K562 (cell line): ENCODE measurements at regions not wholly inside any gene's neighbourhood (a gene's known extent, or its start where the extent isn't known, plus 50 kb on each side); places are given as distances from the start of the nearest gene placed in this dataset.

Experiments
- ATAC-seq: fragments of 200-7000 bp; cut with Tn5 transposase; 3 replicates; pipeline ENCODE4 v1.9.1; 2020; ENCODE audit warnings: moderate library complexity
- BruUV-seq: library from RNA; stranded (reverse); fragments of 400-500 nt; replicated peaks from 2 replicates; lab custom pipeline; 2021; lab: Mats Ljungman, UMichigan
- CTCF ChIA-PET: fragments of 300-600 bp; formaldehyde crosslinking; extraction: SDS; loops from one replicate; lab custom pipeline; 2021; ENCODE audit warnings: low intra/inter-chr PET ratio; lab: Yijun Ruan, JAX
- POLR2A ChIA-PET: fragments of 300-600, 350-650 bp; sonication (Branson Sonifier 250); formaldehyde crosslinking; extraction: SDS; loops from one replicate; lab custom pipeline; 2021; ENCODE audit warnings: antibody characterized with exemption, inconsistent platforms; lab: Yijun Ruan, JAX
- DNase-seq, 4 experiments: peaks; one replicate each; pipeline versions ENCODE4 v3.0.0 to v3.0.0-alpha.2; 2011 to 2018; ENCODE audit warnings: low spot score in 3 of 4, mixed read lengths in 3 of 4; ENCODE audit errors: extremely low read depth in 1 of 4
- FAIRE-seq: peaks from 2 replicates; lab custom pipeline; 2011; peaks lifted over from hg19 to GRCh38; lab: Jason Lieb, UNC
- H2AFZ ChIP-seq: 2 replicates; pipeline ENCODE4 v1.6.0; 2011; ENCODE audit warnings: low read depth, low read length, control low read depth, inconsistent platforms
- H3K27ac ChIP-seq: fragments of 200-600 bp; 3 replicates; pipeline ENCODE4 v1.8.0; 2011; ENCODE audit warnings: low read depth, mild to moderate bottlenecking, control low read depth, inconsistent platforms, low read length, moderate library complexity, mixed read lengths; ENCODE audit errors: extremely low read depth
- H3K27me3 ChIP-seq, 2 experiments: fragments of 300-600 bp in 1 of 2; 2 replicates in 1 of 2; 3 replicates in 1 of 2; pipeline versions ENCODE4 v1.6.0 to v1.8.0; 2011; ENCODE audit warnings: inconsistent platforms in 2 of 2, low read length in 2 of 2, mild to moderate bottlenecking in 1 of 2, mixed read lengths in 1 of 2, moderate library complexity in 1 of 2; ENCODE audit not compliant: control insufficient read depth in 2 of 2, insufficient read depth in 2 of 2
- H3K36me3 ChIP-seq: fragments of 300-600 bp; 3 replicates; pipeline ENCODE4 v1.8.0; 2011; ENCODE audit warnings: mild to moderate bottlenecking, low read length, inconsistent platforms; ENCODE audit not compliant: control insufficient read depth, insufficient read depth
- H3K4me1 ChIP-seq, 2 experiments: fragments of 200-600 bp in 1 of 2; replicated peaks in 1 of 2; 2 replicates in 1 of 2; 3 replicates in 1 of 2; pipeline versions ENCODE4 v1.5.1 to v1.8.0; 2011; ENCODE audit warnings: inconsistent platforms in 2 of 2, low read length in 2 of 2, mild to moderate bottlenecking in 1 of 2, mixed read lengths in 1 of 2, moderate library complexity in 1 of 2; ENCODE audit not compliant: control insufficient read depth in 2 of 2, insufficient read depth in 2 of 2
- H3K4me2 ChIP-seq: 2 replicates; pipeline ENCODE4 v1.6.1; 2011; ENCODE audit warnings: low read length, control low read depth, inconsistent platforms, mixed read lengths; ENCODE audit not compliant: insufficient read depth
- H3K4me3 ChIP-seq: fragments of 200-600 bp; sonication (generic), shearing (Covaris generic); 2 replicates; pipeline ENCODE4 v1.5.1; 2016; ENCODE audit warnings: control low read depth, inconsistent platforms
- H3K79me2 ChIP-seq: fragments of 200-600 bp; 3 replicates; pipeline ENCODE4 v1.8.0; 2011; ENCODE audit warnings: low read length, inconsistent platforms; ENCODE audit not compliant: control insufficient read depth, insufficient read depth
- H3K9ac ChIP-seq, 2 experiments: 2 replicates each; pipeline versions ENCODE4 v1.6.0 to v1.6.1; 2011; ENCODE audit warnings: low read depth in 2 of 2, low read length in 2 of 2, control low read depth in 1 of 2, inconsistent platforms in 1 of 2, mild to moderate bottlenecking in 1 of 2, mixed read lengths in 1 of 2; ENCODE audit not compliant: insufficient read depth in 1 of 2
- H3K9me1 ChIP-seq: one replicate; pipeline ENCODE4 v1.6.0; 2011; ENCODE audit warnings: inconsistent platforms, mild to moderate bottlenecking, low read length, moderate library complexity; ENCODE audit not compliant: control insufficient read depth, insufficient read depth
- H3K9me3 ChIP-seq: replicated peaks from 2 replicates; pipeline ENCODE4 v1.5.1; 2011; ENCODE audit warnings: low read depth, low read length, inconsistent platforms; ENCODE audit not compliant: control insufficient read depth, insufficient read depth
- H4K20me1 ChIP-seq: replicated peaks from 2 replicates; pipeline ENCODE4 v1.6.1; 2011; ENCODE audit warnings: low read length, inconsistent platforms, mixed read lengths; ENCODE audit not compliant: control insufficient read depth, insufficient read depth
- ARHGAP35 ChIP-seq: fragments of 450-650 bp; IDR thresholded peaks from 2 replicates; pipeline ENCODE4 v1.6.1; 2018; ENCODE audit not compliant: partially characterized antibody
- HDAC1 ChIP-seq, 2 experiments: fragments of 450-650 bp; IDR thresholded peaks; 2 replicates each; pipeline ENCODE4 v1.6.1; 2016 to 2017; ENCODE audit warnings: inconsistent platforms in 1 of 2, mild to moderate bottlenecking in 1 of 2, moderate library complexity in 1 of 2
- NFYB ChIP-seq: IDR thresholded peaks from 2 replicates; pipeline ENCODE4 v1.6.1; 2011; ENCODE audit warnings: mild to moderate bottlenecking, moderate library complexity; ENCODE audit not compliant: insufficient read length; ENCODE audit errors: extremely low read depth
- NR3C1 ChIP-seq: sonication (generic); formaldehyde crosslinking; IDR thresholded peaks from 2 replicates; pipeline ENCODE4 v1.8.1; 2022; ENCODE audit warnings: missing genetic modification reagents
- PTBP1 ChIP-seq: fragments of 200-400 bp; formaldehyde crosslinking; IDR thresholded peaks from 2 replicates; pipeline ENCODE4 v1.6.1; 2017; ENCODE audit warnings: low read depth, low read length
- ZBED1 ChIP-seq: IDR thresholded peaks from 2 replicates; pipeline ENCODE4 v1.6.1; 2014
- WGBS: fragments of 100-300 bp; shearing (Covaris generic); methylation state at CpG from one replicate; pipeline ENCODE4 v1.1.6; 2016; ENCODE audit warnings: low coverage, mixed read lengths; ENCODE audit not compliant: insufficient coverage; ENCODE audit errors: missing lambda C conversion rate; 5-methylcytosine and 5-hydroxymethylcytosine counted together
- in situ Hi-C: fragments of 300-500 bp; cut with MboI; formaldehyde crosslinking; loops from 4 replicates; pipeline ENCODE4 v1.15.0; 2018; ENCODE audit warnings: inconsistent platforms, mixed read lengths
- intact Hi-C: fragments of 100-400 bp; cut with micrococcal nuclease; formaldehyde crosslinking; loops from 2 replicates; pipeline ENCODE4 v1.14.2; 2022
- TF ChIP-seq, protein P1 (sequence below): fragments of 450-650 bp; IDR thresholded peaks from 2 replicates; pipeline ENCODE4 v1.6.1; 2016; ENCODE audit warnings: mild to moderate bottlenecking, moderate library complexity
- TF ChIP-seq, protein P2 (sequence below): sonication (generic); formaldehyde crosslinking; IDR thresholded peaks from 2 replicates; pipeline ENCODE4 v1.8.0; 2022; ENCODE audit warnings: mild to moderate bottlenecking, missing genetic modification reagents

DNA sequence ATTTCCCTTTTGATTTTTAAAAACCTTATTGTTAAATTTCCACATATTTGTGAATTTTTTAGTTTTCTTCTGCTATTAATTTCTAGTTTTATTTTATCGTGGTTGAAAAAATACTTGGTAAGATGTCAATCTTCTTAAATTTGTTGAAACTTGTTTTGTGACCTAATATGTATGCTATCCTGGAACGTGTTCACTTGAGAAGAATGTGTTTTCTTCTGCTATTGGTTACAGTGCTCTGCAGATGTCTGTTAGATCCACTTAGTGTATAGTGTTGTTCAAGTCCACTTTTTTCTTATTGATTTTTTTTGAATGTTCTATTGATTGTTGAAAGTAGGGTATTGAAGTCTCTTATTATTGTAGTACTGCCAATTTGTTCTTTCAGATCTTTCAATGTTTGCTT, 116.5 kb upstream of the NETO1 start:
- intact Hi-C loops (no loop called here), in situ Hi-C loops (no loop called here)
- ChIA-PET POLR2A (no interaction called here), CTCF (no interaction called here)
- FAIRE-seq (no peak), DNase-seq (no peak), ATAC-seq (no peak)
- H3K9ac ChIP-seq: no peak overlapping the region
- no peaks in the 10 kb centered on the region for H3K4me1 ChIP-seq
- no peak overlapping the region for H3K27ac ChIP-seq
- no peaks in the 10 kb centered on the region for H3K36me3 ChIP-seq
- no peaks in the 10 kb centered on the region for H3K27me3 ChIP-seq
- H3K9me1 ChIP-seq: no peaks in the 10 kb centered on the region
- no peaks in the 10 kb centered on the region for H3K9me3 ChIP-seq
- no peak overlapping the region for H2AFZ ChIP-seq
- BruUV-seq: no TSS peak
- no peak overlapping the region for H3K4me2 ChIP-seq
- H4K20me1 ChIP-seq: no peaks in the 10 kb centered on the region
- H3K79me2 ChIP-seq: no peaks in the 10 kb centered on the region
- WGBS: 0% methylated on average over 2 of the region's 2 CpGs
- no peak overlapping the region for H3K4me3 ChIP-seq
- TF ChIP-seq NR3C1 (no peak), ZBED1 (no peak), NFYB (no peak), ARHGAP35 (no peak), HDAC1 (IDR thresholded peaks at IDR 0.05) (no peak), PTBP1 (no peak)
- TF ChIP-seq, protein P1, sequence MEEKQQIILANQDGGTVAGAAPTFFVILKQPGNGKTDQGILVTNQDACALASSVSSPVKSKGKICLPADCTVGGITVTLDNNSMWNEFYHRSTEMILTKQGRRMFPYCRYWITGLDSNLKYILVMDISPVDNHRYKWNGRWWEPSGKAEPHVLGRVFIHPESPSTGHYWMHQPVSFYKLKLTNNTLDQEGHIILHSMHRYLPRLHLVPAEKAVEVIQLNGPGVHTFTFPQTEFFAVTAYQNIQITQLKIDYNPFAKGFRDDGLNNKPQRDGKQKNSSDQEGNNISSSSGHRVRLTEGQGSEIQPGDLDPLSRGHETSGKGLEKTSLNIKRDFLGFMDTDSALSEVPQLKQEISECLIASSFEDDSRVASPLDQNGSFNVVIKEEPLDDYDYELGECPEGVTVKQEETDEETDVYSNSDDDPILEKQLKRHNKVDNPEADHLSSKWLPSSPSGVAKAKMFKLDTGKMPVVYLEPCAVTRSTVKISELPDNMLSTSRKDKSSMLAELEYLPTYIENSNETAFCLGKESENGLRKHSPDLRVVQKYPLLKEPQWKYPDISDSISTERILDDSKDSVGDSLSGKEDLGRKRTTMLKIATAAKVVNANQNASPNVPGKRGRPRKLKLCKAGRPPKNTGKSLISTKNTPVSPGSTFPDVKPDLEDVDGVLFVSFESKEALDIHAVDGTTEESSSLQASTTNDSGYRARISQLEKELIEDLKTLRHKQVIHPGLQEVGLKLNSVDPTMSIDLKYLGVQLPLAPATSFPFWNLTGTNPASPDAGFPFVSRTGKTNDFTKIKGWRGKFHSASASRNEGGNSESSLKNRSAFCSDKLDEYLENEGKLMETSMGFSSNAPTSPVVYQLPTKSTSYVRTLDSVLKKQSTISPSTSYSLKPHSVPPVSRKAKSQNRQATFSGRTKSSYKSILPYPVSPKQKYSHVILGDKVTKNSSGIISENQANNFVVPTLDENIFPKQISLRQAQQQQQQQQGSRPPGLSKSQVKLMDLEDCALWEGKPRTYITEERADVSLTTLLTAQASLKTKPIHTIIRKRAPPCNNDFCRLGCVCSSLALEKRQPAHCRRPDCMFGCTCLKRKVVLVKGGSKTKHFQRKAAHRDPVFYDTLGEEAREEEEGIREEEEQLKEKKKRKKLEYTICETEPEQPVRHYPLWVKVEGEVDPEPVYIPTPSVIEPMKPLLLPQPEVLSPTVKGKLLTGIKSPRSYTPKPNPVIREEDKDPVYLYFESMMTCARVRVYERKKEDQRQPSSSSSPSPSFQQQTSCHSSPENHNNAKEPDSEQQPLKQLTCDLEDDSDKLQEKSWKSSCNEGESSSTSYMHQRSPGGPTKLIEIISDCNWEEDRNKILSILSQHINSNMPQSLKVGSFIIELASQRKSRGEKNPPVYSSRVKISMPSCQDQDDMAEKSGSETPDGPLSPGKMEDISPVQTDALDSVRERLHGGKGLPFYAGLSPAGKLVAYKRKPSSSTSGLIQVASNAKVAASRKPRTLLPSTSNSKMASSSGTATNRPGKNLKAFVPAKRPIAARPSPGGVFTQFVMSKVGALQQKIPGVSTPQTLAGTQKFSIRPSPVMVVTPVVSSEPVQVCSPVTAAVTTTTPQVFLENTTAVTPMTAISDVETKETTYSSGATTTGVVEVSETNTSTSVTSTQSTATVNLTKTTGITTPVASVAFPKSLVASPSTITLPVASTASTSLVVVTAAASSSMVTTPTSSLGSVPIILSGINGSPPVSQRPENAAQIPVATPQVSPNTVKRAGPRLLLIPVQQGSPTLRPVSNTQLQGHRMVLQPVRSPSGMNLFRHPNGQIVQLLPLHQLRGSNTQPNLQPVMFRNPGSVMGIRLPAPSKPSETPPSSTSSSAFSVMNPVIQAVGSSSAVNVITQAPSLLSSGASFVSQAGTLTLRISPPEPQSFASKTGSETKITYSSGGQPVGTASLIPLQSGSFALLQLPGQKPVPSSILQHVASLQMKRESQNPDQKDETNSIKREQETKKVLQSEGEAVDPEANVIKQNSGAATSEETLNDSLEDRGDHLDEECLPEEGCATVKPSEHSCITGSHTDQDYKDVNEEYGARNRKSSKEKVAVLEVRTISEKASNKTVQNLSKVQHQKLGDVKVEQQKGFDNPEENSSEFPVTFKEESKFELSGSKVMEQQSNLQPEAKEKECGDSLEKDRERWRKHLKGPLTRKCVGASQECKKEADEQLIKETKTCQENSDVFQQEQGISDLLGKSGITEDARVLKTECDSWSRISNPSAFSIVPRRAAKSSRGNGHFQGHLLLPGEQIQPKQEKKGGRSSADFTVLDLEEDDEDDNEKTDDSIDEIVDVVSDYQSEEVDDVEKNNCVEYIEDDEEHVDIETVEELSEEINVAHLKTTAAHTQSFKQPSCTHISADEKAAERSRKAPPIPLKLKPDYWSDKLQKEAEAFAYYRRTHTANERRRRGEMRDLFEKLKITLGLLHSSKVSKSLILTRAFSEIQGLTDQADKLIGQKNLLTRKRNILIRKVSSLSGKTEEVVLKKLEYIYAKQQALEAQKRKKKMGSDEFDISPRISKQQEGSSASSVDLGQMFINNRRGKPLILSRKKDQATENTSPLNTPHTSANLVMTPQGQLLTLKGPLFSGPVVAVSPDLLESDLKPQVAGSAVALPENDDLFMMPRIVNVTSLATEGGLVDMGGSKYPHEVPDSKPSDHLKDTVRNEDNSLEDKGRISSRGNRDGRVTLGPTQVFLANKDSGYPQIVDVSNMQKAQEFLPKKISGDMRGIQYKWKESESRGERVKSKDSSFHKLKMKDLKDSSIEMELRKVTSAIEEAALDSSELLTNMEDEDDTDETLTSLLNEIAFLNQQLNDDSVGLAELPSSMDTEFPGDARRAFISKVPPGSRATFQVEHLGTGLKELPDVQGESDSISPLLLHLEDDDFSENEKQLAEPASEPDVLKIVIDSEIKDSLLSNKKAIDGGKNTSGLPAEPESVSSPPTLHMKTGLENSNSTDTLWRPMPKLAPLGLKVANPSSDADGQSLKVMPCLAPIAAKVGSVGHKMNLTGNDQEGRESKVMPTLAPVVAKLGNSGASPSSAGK: no peak
- TF ChIP-seq, protein P2, sequence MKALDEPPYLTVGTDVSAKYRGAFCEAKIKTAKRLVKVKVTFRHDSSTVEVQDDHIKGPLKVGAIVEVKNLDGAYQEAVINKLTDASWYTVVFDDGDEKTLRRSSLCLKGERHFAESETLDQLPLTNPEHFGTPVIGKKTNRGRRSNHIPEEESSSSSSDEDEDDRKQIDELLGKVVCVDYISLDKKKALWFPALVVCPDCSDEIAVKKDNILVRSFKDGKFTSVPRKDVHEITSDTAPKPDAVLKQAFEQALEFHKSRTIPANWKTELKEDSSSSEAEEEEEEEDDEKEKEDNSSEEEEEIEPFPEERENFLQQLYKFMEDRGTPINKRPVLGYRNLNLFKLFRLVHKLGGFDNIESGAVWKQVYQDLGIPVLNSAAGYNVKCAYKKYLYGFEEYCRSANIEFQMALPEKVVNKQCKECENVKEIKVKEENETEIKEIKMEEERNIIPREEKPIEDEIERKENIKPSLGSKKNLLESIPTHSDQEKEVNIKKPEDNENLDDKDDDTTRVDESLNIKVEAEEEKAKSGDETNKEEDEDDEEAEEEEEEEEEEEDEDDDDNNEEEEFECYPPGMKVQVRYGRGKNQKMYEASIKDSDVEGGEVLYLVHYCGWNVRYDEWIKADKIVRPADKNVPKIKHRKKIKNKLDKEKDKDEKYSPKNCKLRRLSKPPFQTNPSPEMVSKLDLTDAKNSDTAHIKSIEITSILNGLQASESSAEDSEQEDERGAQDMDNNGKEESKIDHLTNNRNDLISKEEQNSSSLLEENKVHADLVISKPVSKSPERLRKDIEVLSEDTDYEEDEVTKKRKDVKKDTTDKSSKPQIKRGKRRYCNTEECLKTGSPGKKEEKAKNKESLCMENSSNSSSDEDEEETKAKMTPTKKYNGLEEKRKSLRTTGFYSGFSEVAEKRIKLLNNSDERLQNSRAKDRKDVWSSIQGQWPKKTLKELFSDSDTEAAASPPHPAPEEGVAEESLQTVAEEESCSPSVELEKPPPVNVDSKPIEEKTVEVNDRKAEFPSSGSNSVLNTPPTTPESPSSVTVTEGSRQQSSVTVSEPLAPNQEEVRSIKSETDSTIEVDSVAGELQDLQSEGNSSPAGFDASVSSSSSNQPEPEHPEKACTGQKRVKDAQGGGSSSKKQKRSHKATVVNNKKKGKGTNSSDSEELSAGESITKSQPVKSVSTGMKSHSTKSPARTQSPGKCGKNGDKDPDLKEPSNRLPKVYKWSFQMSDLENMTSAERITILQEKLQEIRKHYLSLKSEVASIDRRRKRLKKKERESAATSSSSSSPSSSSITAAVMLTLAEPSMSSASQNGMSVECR (CRISPR knock-in tag): no peak
